DMS 273 (cell line): ENCODE measurements at regions not wholly inside any gene's neighbourhood (a gene's known extent, or its start where the extent isn't known, plus 50 kb on each side); places are given as distances from the start of the nearest gene placed in this dataset.

Experiments
- DNase-seq: peaks from one replicate; lab custom pipeline; 2025; ENCODE audit not compliant: unreplicated experiment; lab: John Stamatoyannopoulos, UW

- no peak for DNase-seq
Measured at GRCh38 chr3:195005759-195006510, 265.0 kb downstream of the XXYLT1 start.

GRCh38 chr3:195007151-195007550 lies 263.8 kb downstream of the XXYLT1 start:
- DNase-seq, result no peak

- peak; percentile 49 for DNase-seq
Measured at GRCh38 chr3:195007766-195008165, 263.2 kb downstream of the XXYLT1 start.

GRCh38 chr3:195008816-195009215 lies 262.1 kb downstream of the XXYLT1 start:
- no peak for DNase-seq

GRCh38 chr3:195009616-195010015 lies 261.3 kb downstream of the XXYLT1 start:
- DNase-seq, result no peak

- no peak for DNase-seq
Measured at GRCh38 chr3:195010551-195011100, 260.3 kb downstream of the XXYLT1 start.

GRCh38 chr3:195011231-195011834 lies 259.6 kb downstream of the XXYLT1 start:
- DNase-seq, result no peak

GRCh38 chr3:195012100-195012499 lies 258.9 kb downstream of the XXYLT1 start:
- DNase-seq, result peak; percentile 28

GRCh38 chr3:195012571-195012970 lies 258.4 kb downstream of the XXYLT1 start:
- no peak for DNase-seq

- no peak for DNase-seq
Measured at GRCh38 chr3:195013411-195014361, 257.3 kb downstream of the XXYLT1 start.

GRCh38 chr3:195015021-195015420 lies 255.9 kb downstream of the XXYLT1 start:
- DNase-seq, result no peak

GRCh38 chr3:195017151-195017550 lies 253.8 kb downstream of the XXYLT1 start:
- no peak for DNase-seq
